ENCODE measurements at regions not wholly inside any gene's neighbourhood (a gene's known extent, or its start where the extent isn't known, plus 50 kb on each side); places are given as distances from the start of the nearest gene placed in this dataset.

- no peak for DNase-seq (ENCODE audit: low spot score in 2 of 2)
- no peaks in the 10 kb centered on the region for H3K27me3 ChIP-seq
- TF ChIP-seq, protein P1, sequence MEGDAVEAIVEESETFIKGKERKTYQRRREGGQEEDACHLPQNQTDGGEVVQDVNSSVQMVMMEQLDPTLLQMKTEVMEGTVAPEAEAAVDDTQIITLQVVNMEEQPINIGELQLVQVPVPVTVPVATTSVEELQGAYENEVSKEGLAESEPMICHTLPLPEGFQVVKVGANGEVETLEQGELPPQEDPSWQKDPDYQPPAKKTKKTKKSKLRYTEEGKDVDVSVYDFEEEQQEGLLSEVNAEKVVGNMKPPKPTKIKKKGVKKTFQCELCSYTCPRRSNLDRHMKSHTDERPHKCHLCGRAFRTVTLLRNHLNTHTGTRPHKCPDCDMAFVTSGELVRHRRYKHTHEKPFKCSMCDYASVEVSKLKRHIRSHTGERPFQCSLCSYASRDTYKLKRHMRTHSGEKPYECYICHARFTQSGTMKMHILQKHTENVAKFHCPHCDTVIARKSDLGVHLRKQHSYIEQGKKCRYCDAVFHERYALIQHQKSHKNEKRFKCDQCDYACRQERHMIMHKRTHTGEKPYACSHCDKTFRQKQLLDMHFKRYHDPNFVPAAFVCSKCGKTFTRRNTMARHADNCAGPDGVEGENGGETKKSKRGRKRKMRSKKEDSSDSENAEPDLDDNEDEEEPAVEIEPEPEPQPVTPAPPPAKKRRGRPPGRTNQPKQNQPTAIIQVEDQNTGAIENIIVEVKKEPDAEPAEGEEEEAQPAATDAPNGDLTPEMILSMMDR (IDR thresholded peaks at IDR 0.05) = no peak
- H3K27ac ChIP-seq = no peak overlapping the region
- no peaks in the 10 kb centered on the region for H3K36me3 ChIP-seq
- no peak overlapping the region for H3K4me3 ChIP-seq
- H3K9me3 ChIP-seq = no peaks in the 10 kb centered on the region
- intact Hi-C loops (cut with DNase I) = no loop called here
- H3K4me1 ChIP-seq = no peaks in the 10 kb centered on the region
These were observed 305.0 kb downstream of the EFNB2 start for GRCh38 chr13:106230450-106230849.

DNA sequence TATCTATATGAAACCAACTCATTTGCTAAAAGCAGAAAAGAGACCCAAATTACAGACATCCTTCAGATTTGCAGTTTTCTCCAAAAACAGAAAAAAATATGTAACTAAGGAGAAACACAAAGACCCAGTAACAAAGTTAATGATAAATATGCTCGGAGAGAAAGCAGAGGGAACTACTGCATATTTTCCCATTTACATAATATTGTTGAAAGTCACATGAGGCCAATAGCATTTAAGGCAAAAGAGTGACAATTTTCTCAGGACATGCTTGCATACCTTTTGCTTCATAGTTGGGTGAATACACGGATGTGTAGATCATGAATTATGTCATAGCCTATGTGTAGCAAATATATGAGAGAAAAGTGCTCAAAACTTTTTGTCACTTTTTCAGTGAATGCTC lies 310.3 kb downstream of the EFNB2 start:
- TF ChIP-seq, protein P1 (IDR thresholded peaks at IDR 0.05) = no peak
- Histone ChIP-seq H3K9me3 (no peaks in the 10 kb centered on the region), H3K4me3 (no peak overlapping the region), H3K36me3 (no peaks in the 10 kb centered on the region), H3K27me3 (no peaks in the 10 kb centered on the region), H3K4me1 (no peaks in the 10 kb centered on the region), H3K27ac (no peak overlapping the region)
- intact Hi-C loops (cut with DNase I) = no loop called here
- no peak for DNase-seq (ENCODE audit: low spot score in 2 of 2)

DNA sequence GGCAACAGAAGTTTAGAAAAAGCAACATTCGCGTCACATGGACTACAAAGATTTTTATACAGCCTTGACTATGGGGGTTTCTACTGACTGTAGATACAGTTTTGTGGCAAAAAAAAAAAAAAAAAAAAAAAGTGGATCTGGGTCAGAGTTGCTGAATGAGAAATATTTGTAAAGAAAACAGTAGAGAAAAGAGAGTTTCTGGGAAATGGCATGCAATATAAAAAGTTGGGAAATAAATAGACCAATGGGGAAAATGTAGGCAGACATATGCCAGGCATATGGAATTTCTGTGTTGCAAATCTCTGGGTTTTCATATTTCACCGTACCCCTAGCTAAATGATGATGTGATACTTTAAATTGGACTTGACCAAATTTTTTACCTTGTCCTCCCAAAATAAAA lies 315.3 kb downstream of the EFNB2 start:
- Histone ChIP-seq H3K36me3 (no peaks in the 10 kb centered on the region), H3K9me3 (no peaks in the 10 kb centered on the region), H3K27ac (no peak overlapping the region), H3K4me1 (no peaks in the 10 kb centered on the region), H3K27me3 (no peaks in the 10 kb centered on the region), H3K4me3 (no peak overlapping the region)
- TF ChIP-seq, protein P1 (IDR thresholded peaks at IDR 0.05) = no peak
- intact Hi-C loops (cut with DNase I) = no loop called here
- DNase-seq (ENCODE audit: low spot score in 2 of 2) = no peak

GRCh38 chr13:106213028-106213757 lies 322.3 kb downstream of the EFNB2 start:
- Histone ChIP-seq H3K9me3 (no peaks in the 10 kb centered on the region), H3K27ac (no peak overlapping the region), H3K27me3 (no peaks in the 10 kb centered on the region), H3K4me1 (no peaks in the 10 kb centered on the region), H3K36me3 (no peaks in the 10 kb centered on the region), H3K4me3 (no peak overlapping the region)
- intact Hi-C loops (cut with DNase I) = no loop called here
- TF ChIP-seq, protein P1 (IDR thresholded peaks at IDR 0.05) = no peak
- no peak for DNase-seq (ENCODE audit: low spot score in 2 of 2)

DNA sequence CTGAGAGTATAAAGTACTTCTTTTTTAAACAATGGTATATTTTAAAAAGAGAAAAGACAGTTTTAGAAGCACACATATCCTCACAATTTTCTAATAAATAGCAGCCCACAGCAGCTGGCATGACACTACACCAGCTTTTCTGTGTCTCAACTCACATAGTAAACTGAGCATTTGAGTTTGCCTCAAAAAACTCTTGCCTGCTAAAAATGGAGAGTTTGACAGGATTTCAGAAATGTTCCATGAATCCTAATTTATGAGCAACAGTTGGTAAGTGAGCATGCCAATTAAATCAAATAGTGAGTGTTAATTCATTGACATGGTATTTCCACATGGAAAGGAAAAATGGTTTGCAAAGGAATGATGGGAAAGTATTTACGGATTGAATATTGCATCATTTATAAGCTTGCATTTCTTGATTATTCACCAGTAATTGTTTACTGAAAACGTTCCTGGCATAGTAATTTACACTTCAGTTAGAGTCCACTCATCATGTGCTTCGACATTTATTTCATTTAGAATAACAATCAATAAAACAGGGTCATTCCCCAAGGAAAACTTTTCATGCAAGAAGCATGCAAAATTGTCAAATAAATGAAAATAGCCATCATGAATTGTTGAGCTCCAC lies 323.0 kb downstream of the EFNB2 start:
- Histone ChIP-seq H3K36me3 (no peaks in the 10 kb centered on the region), H3K4me3 (no peak overlapping the region), H3K27me3 (no peaks in the 10 kb centered on the region), H3K4me1 (no peaks in the 10 kb centered on the region), H3K9me3 (no peaks in the 10 kb centered on the region), H3K27ac (no peak overlapping the region)
- intact Hi-C loops (cut with DNase I) = no loop called here
- no peak for DNase-seq (ENCODE audit: low spot score in 2 of 2)
- TF ChIP-seq, protein P1 (IDR thresholded peaks at IDR 0.05) = no peak

Data from ascending aorta (tissue), 2 donors.